GM21528 (cell line): ENCODE measurements at regions not wholly inside any gene's neighbourhood (a gene's known extent, or its start where the extent isn't known, plus 50 kb on each side); places are given as distances from the start of the nearest gene placed in this dataset.
"Not testable (repeated sequence)": the region's sequence is repeated elsewhere in the genome, so short reads cannot be mapped to it uniquely, and the experiment has no call there.

Experiments
- ATAC-seq: cut with Tn5 transposase; IDR thresholded peaks from one replicate; pipeline ENCODE4 v1.9.1; 2021; ENCODE audit warnings: mild to moderate bottlenecking, moderate library complexity; ENCODE audit not compliant: unreplicated experiment, low FRiP score

DNA sequence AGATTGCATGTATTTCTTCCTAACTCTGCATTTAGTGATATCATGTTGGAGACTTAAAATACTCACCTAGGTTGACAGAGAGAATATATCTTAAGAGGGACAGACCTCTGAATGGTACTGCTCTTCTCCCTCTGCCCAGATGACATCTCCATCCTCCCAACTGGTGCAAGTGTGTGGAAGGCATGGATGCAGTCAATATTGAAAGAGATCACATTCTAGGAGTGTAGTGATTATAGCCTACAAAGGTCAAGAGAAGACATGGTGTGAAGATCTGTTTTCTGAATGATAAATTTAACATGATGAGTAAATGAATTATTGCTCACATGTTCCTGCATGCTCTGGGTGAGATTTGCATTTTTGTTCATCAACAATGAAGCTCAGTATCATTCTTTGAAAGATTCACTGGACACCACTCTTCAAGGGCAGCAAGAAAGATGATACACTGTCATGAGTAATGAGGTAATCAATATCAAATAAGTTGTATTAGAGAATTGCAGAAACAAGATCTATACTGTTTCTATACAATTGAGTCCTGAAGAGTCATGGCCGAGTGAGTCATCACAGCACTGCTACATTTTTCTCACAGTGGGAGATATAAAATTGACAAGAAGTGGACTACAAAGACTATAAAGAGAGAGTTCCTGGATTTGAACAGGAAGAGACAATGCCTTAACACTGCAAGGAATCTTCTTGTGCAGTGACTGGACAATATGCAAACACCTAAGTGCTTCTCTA lies 183.3 kb upstream of the KRR1 start:
- no peak for ATAC-seq

DNA sequence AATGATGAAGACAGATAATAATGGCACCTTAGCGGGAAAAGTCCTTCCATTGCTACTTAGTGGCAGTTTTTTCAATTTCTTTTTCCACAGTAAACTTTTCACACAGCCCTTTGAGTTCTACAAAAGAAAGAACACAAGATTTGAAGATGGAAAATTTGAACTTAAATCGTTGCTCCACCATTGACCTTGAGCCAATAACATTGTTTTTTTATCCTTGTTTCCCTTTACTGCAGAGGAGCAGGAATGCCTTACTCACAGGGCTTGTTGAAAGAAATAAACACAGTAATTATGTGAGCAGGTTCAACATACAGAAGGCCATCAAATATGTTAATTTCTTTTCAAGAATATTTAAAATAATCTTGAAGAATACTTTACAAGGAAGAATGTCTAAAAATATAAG lies 181.5 kb upstream of the KRR1 start:
- no peak for ATAC-seq

DNA sequence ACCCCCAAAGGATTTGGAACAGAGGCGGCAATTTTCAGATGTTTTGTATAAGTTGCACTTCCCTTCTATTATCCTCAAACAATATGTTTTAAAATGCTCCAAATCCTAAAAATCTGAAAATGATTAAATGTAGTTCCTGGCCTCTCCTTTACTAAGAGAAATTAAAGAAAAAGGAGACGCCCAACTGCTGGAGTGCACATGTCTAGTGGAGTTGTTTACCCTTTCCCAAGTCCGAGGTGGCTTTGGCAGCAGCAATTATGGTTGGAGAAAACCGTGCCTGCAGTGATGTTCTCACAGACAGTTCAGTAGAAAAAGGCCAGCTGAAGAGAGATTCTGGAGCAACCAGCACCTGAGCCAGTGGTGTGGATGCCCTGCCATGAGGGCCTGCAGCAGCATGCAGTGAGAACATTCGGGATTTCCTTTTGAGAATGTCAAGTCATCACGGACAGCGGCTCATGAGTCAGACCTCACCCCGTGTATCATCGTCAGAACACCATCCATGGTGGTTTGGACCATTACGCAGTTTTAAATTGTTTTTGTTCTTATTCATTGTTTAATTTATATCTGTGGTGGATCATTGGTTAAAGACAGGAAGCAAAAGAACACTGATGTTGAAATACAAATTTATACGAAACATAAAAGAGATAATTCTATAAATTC lies 179.0 kb upstream of the KRR1 start:
- no peak for ATAC-seq

DNA sequence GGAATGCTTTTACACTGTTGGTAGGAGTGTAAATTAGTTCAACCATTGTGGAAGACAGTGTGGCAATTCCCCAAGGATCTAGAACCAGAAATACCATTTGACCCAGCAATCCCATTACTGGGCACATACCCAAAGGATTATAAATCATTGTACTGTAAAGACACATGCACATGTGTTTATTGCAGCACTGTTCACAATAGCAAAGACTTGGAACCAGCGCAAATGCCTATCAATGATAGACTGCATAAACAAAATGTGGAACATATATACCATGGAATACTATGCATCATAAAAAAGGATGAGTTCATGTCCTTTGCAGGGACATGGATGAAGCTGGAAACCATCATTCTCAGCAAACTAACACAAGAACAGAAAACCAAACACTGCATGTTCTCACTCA lies 174.8 kb upstream of the KRR1 start:
- not testable (repeated sequence) for ATAC-seq

DNA sequence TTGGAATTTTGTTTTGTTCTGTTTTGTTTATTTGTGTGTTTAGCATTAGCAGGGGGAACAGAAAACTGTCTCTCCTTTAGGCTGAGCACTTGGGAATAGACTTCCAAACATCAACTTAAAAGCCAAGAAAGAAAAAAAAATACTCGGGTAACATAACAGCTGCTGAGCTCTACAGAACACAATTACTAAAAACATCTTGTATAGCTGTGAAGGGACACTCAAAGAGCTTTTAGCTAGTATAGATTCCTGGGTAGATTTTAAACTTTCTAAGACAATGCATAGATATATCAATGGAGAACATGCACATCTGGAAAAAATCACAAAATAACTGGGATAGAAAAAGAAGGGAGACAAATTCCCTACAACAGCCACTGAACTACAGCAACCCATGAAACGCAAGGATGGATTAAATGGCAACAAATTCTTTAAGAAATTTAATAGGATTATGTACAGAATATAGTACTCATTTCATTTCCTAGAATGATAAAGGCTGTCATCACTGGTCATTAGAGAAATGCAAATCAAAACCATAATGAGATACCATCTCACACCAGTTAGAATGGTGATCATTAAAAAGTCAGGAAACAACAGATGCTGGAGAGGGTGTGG lies 174.3 kb upstream of the KRR1 start:
- ATAC-seq: no peak

DNA sequence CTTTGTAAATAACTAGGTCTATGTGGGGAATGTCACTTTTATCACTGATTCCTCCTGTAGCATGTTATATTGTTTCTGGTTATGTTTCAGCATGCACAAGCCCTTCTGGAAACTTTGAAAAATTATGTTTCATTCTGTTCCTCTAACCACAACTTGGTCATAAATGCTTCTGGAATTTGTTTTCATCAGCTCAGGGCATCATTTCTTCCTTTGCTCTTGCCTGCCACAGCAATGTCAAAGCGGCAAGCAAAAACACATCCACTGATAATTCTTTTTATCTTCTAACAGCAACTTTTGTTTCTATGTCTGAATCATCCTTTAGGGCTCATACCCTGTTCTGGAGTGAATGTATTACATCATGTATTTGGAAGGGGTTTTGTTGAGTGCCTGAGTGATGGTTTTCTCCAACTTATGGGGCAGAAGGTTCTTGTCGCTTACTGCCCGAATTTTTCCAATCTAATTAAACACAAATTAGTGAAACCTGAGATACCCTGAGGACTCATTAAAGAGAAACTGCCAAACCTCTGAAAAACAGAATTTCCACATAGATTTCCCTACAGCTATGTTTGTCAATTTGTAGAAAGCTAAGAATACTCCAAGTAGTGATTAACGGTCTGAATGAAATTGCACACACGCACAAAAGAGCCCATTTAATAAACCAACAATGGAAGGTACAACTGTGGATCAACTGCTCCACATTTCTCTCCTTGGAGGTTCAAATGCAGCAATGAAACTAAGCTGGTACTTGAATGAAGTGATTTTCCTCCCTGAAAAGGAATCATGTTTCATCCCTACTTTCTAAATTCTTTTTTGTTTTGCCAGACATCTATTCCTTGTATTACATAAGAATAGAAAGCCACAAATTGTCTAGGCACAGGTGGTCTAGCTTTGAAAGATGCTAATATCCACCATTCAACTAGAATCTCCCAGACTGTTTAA lies 173.5 kb upstream of the KRR1 start:
- ATAC-seq: no peak

DNA sequence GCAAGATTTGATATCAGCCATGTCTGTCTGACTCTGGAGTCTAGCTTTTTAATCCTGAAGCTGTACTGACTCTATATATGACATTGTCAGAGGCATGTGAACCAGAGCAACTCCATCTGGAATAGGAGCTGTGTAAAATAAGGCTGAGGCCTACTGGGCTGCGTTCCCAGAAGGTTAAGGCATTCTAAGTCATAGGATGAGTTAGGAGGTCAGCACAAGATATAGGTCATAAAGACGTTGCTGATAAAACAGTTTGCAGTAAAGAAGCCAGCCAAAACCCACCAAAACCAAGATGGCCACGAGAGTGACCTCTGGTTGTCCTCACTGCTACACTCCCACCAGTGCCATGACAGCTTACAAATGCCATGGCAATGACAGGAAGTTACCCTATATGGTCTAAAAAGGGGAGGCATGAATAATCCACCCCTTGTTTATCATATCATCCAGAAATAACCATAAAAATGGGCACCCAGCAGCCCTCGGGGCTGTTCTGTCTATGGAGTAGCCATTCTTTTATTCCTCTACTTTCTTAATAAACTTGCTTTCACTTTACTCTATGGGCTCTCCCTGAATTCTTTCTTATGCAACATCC lies 172.7 kb upstream of the KRR1 start:
- not testable (repeated sequence) for ATAC-seq

DNA sequence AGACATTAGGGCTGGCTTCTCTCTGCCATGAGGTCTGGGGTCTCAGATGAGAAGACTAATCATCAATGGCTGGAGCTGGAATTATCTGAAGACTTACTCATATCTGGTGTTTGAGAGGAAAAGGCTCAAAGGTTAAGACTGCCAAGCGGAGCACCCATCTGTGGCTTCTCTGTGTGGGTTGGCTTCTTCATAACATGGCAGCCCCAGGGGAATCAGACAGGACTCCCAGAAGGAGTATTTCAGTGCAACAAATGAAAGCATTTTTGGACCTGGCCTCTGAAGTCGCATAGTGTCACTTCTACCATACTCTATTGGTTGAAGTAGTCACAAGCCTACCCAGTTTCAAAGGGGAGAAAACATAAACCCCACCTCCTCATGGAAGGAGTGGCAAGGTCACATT lies 171.8 kb upstream of the KRR1 start:
- no peak for ATAC-seq

DNA sequence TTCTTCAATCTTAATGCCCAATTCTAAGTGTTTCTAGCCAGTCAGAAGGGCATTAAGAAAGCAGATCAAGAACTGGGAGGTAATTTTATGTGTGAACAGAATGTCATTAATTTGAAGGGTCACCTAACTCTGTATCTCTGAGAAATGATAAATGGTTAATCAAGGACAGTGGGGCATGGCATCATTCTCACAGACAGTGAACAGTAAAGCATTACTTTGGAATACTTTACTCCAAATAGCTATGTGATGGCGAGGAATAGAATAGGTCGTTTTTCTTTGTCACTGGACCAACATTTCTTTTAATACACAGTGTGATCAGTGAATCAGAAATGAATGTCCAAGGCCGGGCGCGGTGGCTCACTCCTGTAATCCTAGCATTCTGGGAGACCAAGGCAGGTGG lies 166.1 kb upstream of the KRR1 start:
- ATAC-seq: no peak

DNA sequence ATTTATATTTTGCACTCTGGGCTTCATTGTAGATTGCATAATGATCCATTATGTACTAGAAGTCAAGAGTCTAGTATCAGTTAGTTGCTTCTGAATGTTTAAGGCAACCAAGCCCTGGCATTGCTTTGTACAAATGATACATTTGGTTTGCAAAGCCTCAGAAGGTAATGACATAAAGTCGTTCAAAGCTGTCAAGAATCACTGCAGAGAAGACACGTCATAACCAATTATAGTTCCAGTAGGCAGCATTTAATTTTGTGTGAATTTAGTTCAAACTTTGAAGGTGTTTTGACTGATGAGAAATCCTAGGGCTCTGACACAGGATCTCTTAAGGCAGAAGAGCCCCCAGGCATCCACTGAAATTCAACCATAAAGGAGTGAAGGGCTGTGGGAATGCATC lies 163.0 kb upstream of the KRR1 start:
- ATAC-seq: no peak

DNA sequence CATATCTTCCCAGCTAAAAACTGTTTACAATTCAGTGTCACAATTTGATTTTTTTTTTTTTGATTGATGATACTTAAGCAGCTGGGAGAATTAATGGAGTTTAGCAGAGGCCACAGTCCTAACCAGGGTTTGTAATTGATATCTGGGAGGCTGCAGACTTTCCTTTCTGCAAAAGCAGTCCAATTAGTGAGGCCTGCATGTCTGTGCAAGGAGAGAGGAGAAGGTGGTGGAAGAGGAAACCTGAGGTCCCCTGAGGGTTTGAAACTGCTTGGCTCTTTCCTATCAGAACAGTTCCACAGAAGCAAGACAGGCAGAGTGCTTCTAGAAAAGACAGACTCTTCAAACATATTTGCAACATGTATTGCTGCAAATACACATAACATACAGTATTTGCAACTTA lies 160.8 kb upstream of the KRR1 start:
- no peak for ATAC-seq

DNA sequence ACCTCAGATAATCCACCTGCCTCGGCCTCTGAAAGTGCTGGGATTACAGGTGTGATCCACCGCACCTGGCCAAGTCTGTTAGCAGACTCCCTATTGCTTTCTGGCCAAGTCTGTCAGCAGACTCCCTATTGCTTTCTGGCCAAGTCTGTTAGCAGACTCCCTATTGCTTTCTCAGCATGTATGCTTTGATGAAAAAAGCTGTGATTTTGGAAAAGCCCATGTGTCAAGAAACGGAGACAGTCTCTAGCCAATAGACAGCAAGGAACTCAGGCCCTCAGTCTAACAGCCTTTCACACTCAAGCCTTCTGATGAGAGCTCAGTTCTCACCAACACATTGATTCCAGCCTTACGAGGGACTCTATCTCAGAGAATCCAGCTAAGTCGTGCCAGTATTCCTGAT lies 158.8 kb upstream of the KRR1 start:
- ATAC-seq: no peak

DNA sequence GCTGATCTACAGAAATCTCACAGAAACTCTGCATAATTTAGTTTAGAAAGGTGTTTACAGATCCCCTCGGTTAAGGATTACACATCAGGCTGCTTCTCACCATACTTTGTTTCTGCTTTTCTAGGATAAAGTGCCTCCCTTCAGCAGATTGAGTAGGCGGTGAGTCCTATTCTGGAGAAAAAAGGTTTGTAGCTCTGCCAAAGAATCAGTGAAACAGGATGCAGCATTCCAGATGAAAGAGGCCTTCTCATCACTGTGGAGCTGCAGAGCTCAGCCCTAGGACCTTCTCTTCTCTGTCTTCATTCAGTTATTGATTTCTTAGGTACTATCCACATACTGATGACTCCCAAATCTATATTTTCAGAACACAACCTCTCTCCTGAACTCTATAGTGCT lies 155.5 kb upstream of the KRR1 start:
- ATAC-seq: no peak

DNA sequence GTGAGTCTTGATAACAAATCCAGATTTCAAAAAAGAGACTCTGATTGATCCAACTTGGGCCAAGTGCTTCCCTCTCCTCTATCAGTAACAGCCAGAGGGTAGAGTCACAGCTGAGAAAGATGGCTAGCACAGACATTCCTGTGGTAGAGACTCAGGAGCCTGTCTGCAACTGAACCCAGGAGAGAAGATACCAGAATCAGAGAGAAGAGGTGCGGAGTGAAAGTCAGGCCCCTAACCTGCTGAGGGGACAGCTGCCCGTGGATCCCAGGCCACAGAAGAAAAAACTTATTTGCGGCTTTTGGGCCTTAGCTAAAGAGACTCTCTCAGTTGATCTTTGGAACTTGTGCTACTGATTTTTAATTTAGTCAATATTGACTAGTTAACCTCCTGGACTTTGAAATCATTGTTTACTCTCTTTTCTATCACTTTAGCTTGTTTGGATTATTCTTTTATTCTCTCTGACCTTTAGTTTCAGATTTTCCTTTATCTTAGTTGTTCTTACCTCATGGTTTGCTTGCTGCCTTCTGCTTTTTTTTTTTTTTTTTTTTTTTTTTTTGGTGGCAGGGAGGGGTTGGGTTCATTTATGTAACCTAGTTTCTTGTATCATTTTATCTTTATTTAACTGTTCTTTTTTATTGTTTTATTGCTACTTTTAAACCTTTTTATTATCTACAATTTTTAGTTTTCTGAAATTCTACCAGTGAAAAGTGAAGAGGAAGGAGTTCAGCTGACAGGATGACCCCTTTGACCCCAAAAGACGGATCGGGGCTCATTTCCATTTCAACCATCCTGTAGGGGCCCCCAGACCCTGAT lies 154.9 kb upstream of the KRR1 start:
- no peak for ATAC-seq

DNA sequence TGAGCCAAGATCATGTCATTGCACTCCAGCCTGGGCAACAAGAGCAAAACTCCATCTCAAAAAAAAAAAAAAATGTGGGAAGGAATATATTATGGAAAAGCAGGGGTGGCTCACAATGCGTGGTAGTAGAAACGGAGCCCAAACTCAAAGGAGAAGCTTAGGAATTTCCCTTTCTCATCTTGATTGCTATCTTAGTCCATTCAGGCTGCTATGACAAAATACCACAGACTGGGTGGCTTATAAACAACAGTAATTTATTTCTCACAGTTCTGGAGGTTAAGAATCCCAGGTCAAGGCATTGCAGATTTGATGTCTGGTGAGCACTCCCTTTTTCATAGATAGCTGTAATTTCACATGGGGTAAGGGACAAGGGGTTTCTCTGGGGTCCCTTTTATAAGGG lies 153.8 kb upstream of the KRR1 start:
- no peak for ATAC-seq

DNA sequence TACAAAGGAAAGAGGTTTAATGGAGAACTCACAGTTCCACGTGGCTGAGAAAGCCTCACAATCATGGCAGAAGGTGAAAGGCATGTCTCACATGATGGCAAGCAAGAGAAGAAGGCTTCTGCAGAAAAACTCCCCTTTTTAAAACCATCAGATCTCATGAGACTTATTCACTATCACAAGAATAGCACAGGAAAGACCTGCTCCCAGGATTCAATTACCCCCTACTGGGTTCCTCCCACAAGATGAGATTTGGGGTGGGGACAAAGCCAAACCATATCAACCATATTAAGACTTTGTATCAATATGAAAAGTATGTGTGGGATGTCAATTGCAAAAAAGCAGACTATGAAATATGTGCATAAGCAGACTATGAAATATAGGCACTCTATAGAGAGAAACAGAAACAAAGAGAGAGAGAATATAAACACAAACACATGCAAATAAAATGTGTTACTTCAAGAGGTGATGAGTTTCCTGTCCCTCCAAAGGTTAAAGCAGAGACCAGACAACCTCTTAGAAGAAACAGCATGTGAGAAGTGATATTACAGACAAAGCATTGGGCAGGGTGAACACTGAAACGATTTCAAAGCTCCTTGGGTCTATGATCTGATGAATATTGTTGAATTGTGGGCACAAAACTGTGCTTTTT lies 151.2 kb upstream of the KRR1 start:
- no peak for ATAC-seq

DNA sequence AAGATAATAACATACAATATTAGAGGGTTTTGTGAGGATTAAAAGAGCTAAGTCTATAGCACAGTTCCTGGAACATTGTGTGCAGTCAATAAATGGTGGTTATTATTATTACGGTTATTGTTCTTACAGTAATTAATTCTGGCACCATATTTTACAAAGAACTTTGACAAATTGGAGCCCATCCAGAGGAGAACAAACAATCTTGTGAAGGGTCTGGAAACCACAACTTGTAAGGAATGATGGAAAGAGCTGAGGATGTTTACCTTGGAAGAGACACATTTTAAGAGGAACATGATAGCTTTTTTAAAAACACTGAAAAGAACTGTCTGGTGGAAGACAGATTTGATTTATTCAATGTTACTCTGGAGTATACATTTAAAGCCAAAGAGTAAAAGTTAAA lies 150.5 kb upstream of the KRR1 start:
- no peak for ATAC-seq

DNA sequence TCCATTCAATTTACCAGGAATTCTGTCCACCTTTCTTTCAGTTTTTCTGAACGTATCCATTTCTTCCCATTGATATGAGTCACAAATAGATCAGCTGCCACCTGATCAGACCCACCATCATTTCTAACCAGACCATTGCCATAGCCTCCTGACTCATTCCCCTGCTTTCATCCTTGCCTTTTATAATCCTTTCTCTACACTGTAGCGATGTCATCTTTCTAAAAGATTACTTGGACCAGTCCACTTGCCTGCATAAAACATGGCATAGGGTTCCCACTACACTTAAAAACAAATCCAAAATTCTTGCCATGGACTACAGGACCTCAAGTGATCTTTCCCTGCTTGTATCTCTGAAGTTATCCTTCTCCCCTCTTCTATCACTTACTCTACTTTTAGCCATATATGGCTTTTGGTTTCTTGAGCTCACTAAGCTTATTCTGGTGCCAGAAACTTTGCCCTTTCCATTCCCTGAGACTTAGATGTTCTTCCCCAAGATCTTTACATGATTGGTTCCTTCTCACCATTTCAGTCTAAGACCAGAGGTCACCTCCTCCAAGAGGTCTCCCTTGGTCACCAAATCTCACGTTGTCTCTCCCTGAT lies 149.5 kb upstream of the KRR1 start:
- no peak for ATAC-seq

DNA sequence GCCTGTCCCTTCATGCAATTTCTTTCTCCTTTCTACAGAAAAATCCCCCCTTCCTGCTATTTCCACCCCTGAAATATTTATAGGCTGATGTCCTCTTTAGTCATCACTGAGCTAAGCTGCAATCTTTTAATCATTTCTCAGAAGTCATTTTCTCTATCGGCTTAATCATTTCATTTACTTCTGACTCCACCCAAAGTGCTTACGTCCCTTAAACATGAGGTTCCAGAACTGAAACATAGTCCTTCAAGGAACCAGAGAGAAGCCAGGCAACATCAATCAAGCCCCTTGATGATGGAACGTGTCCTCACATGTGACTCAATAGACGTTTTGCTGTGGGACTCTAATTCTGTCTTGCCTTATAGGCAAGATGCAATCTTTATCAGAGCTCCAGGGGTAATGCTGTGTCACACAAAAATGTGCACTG lies 148.7 kb upstream of the KRR1 start:
- no peak for ATAC-seq
